ENCODE measurements at regions not wholly inside any gene's neighbourhood (a gene's known extent, or its start where the extent isn't known, plus 50 kb on each side); places are given as distances from the start of the nearest gene placed in this dataset.

GRCh38 chr2:64757126-64757525 is 103.4 kb upstream of the SERTAD2 start:
- Histone ChIP-seq H3K36me3 (no peaks in the 10 kb centered on the region), H3K4me1 (ENCODE audit: low read depth) (peaks cover 19% of the 10 kb centered on the region), H3K27me3 (no peaks in the 10 kb centered on the region), H3K27ac (no peak overlapping the region), H3K9me3 (ENCODE audit: low read depth) (no peaks in the 10 kb centered on the region), H3K4me3 (no peak overlapping the region)
- DNase-seq (ENCODE audit: low read depth in 1 of 2, low spot score in 1 of 2): no peak
- TF ChIP-seq, protein P1, sequence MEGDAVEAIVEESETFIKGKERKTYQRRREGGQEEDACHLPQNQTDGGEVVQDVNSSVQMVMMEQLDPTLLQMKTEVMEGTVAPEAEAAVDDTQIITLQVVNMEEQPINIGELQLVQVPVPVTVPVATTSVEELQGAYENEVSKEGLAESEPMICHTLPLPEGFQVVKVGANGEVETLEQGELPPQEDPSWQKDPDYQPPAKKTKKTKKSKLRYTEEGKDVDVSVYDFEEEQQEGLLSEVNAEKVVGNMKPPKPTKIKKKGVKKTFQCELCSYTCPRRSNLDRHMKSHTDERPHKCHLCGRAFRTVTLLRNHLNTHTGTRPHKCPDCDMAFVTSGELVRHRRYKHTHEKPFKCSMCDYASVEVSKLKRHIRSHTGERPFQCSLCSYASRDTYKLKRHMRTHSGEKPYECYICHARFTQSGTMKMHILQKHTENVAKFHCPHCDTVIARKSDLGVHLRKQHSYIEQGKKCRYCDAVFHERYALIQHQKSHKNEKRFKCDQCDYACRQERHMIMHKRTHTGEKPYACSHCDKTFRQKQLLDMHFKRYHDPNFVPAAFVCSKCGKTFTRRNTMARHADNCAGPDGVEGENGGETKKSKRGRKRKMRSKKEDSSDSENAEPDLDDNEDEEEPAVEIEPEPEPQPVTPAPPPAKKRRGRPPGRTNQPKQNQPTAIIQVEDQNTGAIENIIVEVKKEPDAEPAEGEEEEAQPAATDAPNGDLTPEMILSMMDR (IDR thresholded peaks at IDR 0.05; ENCODE audit: low read depth, low read length): no peak

GRCh38 chr2:64760128-64760527 is 106.4 kb upstream of the SERTAD2 start:
- Histone ChIP-seq H3K4me1 (ENCODE audit: low read depth) (peaks cover 29% of the 10 kb centered on the region), H3K27ac (no peak overlapping the region), H3K36me3 (no peaks in the 10 kb centered on the region), H3K9me3 (ENCODE audit: low read depth) (no peaks in the 10 kb centered on the region), H3K4me3 (no peak overlapping the region), H3K27me3 (no peaks in the 10 kb centered on the region)
- TF ChIP-seq, protein P1 (IDR thresholded peaks at IDR 0.05; ENCODE audit: low read depth, low read length): no peak
- DNase-seq (ENCODE audit: low read depth in 1 of 2, low spot score in 1 of 2): no peak

DNA sequence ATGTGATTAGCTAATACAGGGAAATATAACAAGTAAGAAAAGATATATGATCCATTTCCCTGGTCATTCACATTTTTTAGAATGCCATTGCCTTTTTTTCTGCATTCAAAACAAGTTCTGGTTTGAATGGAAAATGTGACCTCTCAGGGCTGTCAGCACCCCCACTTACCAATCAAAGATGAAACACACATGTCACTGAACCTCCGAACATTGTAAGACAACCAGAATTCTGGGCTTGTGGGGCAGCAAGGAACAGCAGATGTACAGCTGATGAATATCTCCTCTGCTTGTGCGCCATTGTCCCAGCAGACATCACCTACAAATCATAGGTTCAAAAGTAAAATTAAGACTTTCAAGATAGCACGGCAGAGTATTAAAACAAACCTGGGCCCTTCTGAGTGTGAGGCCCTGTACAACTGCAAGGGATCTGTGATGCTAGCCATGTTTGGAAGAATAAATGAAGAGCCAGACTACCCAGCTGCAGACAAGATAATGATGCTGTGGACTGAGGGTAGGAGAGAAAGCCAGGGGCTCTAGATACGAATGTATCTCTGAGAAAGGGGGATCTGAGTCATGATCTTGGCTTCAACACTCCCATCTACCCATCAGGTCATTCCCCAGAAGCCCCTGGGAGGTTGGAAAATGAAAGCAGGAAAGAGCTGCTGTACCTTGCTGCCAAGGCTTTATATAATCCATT is 108.7 kb upstream of the SERTAD2 start:
- H3K4me1 ChIP-seq (ENCODE audit: low read depth): peaks cover 39% of the 10 kb centered on the region
- H3K27me3 ChIP-seq: no peaks in the 10 kb centered on the region
- no peaks in the 10 kb centered on the region for H3K36me3 ChIP-seq
- DNase-seq (ENCODE audit: low read depth in 1 of 2, low spot score in 1 of 2): no peak
- H3K27ac ChIP-seq: no peak overlapping the region
- TF ChIP-seq, protein P1 (IDR thresholded peaks at IDR 0.05; ENCODE audit: low read depth, low read length): no peak
- no peak overlapping the region for H3K4me3 ChIP-seq
- no peaks in the 10 kb centered on the region for H3K9me3 ChIP-seq (ENCODE audit: low read depth)

DNA sequence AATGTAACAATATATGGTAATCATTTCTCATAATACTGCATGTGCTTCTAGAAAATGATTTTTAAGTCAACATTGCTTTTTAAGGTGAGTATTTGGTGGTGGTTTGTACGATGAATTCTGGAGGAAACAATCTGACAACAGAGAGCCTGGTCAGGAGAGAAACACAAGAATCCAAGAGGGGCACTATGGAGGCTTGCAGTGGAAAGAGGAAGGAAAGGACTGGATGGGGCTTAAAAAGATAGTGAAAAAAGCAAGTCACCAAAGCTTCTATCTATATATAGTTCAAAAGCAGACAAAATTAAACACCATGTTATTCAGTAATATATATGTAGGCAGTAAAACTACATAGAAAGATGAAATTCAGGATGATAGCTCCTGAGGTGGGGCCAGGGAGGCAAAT is 109.4 kb upstream of the SERTAD2 start:
- Histone ChIP-seq H3K27me3 (no peaks in the 10 kb centered on the region), H3K4me3 (no peak overlapping the region), H3K27ac (no peak overlapping the region), H3K4me1 (ENCODE audit: low read depth) (peaks cover 39% of the 10 kb centered on the region), H3K36me3 (no peaks in the 10 kb centered on the region), H3K9me3 (ENCODE audit: low read depth) (no peaks in the 10 kb centered on the region)
- TF ChIP-seq, protein P1 (IDR thresholded peaks at IDR 0.05; ENCODE audit: low read depth, low read length): no peak
- DNase-seq (ENCODE audit: low read depth in 1 of 2, low spot score in 1 of 2): no peak

GRCh38 chr2:64765160-64765805 is 111.6 kb upstream of the SERTAD2 start:
- H3K27ac ChIP-seq: no peak overlapping the region
- H3K4me1 ChIP-seq (ENCODE audit: low read depth): peaks cover 54% of the 10 kb centered on the region
- H3K9me3 ChIP-seq (ENCODE audit: low read depth): no peaks in the 10 kb centered on the region
- no peak overlapping the region for H3K4me3 ChIP-seq
- DNase-seq (ENCODE audit: low read depth in 1 of 2, low spot score in 1 of 2): no peak
- no peaks in the 10 kb centered on the region for H3K27me3 ChIP-seq
- TF ChIP-seq, protein P1 (IDR thresholded peaks at IDR 0.05; ENCODE audit: low read depth, low read length): no peak
- H3K36me3 ChIP-seq: no peaks in the 10 kb centered on the region
